ENCODE measurements at regions not wholly inside any gene's neighbourhood (a gene's known extent, or its start where the extent isn't known, plus 50 kb on each side); places are given as distances from the start of the nearest gene placed in this dataset.

DNA sequence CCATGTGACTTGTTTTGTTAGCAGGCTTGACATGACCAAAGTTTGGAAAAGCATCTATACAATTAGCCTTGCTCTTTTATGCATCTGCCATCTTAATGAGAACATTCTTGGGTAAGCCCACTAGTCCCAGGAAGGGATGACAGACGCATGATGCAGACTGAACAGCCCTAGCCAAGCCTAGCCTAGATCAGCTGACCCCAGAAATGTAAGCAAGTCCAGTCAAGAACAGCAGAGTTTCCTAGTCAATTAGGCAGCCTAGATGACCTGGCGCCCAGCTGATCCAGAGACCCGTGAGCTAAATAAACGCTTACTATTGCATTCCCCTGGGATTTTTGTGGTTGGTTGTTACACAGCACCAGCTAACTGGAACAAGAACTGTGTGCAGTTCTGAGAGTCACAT is 457.9 kb downstream of the BCOR start:
- no peak for DNase-seq (ENCODE audit: low read depth)

DNA sequence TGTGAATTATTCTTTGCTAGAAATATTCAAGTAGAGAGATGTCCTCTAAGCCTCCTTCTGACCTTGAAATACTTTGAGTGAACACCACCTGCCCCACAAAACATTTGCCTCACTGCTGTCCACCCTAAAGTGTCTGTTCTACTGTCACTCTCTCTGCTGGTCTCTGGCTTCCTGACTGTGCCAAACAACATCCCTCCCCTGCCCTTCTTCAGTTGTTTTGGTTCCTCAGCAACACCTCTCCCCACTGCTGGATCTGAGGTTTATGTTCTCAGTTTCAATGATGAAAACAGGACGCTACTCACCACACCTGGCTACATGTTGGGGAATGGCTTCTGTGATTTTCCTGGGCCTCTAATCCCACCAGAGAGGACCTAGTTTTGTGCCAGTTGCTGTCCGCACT is 456.9 kb downstream of the BCOR start:
- DNase-seq (ENCODE audit: low read depth) = no peak

DNA sequence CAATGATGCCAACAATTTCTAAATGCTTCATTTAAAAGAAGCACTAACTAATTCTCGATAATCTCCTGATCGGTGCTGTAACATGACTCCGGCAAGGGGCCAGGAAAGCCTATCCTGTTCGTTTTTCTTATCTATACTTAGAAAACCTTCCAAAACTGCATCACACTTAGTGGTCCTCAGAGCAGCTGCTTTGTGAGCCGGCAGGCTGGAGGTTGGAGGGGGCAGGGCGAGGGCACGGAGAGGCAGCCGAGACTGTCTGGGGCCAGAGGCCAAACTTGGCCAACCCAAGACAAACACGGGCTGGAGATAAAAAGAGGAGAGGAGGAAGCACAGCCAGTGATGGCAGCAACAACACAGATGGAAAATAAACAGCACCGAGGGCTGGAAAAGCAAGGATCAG is 455.7 kb downstream of the BCOR start:
- no peak for DNase-seq (ENCODE audit: low read depth)

DNA sequence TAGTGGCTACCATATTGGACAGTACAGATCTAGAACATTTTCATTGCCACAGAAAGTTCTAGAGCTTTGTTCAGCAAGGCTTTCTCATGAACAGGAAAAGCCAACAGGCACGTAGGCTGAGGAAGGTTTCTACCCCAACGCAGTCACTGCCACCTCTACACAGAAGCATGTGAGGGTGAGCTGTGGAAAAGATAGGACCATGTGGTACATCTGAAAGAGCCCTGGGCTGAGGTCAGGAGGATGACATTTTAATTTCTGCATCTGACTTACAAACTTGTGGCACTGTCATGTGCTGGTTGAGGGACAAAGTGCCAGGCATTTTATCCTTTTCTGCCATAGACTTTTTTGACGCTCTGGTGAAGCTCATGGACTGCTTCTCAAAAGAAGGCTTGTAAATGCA is 454.2 kb downstream of the BCOR start:
- DNase-seq (ENCODE audit: low read depth) = no peak

DNA sequence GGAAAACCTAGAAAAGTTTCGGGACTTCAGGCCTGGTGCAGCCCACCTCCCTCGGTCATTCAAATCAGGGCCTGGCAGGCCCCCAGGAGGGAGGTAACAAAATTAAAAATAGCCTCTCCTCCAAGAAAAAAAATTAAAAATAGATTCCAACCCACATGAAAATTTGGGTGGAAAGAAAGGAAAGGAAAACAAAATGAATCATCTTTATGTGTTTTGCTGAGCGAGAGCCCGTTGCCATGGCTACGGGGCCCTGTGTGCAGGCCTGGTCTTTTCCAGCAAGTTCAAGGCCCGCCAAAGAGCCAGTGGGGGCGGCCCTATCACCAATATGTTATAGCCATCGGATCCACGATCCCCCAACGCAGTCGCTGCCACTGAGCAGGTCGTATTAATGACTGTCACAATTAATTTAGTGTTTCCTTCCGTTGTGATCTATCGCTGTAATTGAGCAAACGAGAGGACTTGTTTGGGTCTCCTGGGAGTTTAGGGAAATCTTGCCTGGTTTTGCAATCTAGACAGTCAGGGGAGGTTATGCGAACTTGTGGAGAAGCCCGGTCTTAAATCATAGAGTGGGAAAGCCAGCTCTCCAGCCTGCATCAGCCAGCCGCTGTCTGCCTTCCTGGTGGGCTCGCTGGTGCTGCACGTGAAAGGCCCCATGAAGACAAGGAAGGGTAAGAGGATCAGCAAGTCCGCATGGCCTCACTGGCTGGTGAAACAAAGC is 452.4 kb downstream of the BCOR start:
- no peak for DNase-seq (ENCODE audit: low read depth)

DNA sequence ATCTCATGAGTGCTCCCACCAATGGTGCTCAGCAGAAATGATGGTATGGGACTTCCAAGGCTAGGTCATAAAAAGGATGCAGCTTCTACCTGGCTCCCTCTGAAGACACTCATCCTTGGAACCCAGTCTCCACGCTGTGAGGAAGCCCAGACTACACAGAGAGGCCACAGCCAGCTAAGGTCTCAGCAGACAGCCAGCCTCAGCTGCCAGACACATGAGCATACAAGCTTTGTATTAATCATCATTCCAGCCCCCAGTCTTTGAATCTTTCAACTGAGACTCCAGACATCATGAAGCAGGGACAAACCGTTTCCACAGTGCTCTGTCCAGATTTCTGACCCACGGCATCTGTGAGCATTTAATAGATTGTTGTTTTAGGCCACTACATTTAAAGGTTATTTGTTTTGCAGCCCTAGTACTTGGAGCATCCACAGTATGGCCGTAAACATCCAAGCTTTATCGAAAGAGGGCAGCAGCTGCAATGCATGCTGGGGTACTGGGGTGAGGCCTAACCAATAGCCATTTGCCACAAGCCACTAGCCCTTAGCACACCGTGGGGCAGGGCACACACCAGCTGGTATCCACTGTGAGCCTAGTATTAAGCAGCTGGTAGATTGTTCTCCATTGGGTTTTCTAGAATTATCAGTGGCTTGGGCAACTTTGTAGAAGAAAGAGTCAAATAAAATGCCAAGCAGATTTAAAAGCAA is 449.1 kb downstream of the BCOR start:
- DNase-seq (ENCODE audit: low read depth) = no peak

DNA sequence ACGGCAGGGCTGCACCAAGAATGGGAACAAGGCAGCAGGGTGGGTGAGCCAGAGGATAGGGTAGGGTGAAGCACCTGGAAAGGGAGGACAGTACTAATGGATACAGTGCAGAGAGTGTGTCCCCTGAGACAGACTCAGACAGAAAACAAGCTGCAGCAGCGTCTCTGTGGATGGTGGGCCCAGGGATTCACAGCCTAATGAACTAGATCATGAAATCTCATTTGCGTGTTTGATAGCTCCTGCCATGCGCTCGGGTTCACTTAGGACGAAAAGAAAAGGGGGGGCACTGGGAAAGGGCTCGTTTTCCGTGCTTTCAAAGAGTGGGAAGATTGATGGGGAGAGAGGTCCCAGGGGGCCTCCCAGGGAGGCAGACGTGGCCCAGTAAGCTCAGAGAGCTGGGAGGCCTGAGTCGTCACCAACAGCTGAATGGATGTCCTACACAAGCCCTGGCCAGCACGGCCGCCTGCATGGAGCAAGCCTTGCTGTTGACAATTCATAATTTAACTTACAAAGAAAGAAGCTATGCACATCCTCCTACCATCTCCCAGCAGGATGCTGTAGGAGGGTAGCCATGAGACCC is 446.9 kb downstream of the BCOR start:
- DNase-seq (ENCODE audit: low read depth) = no peak

DNA sequence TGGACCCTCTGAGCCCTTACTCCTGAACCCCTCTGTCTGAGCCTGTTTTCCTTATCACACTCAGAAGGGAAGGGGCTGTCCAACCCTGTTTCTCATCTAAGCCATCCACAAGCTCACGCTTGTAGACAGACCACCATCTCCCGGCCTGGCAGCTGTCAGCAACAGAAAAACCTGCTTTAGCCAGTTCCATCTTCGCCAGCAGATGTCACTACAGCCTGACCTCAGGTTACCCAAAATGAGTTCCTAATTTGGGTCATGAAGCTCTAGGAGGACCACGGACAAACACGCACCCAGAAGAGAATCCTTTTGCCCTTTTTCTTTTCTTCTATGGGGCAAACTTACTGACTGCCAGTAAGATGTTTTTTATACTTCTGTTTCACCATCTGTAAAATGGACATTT is 445.4 kb downstream of the BCOR start:
- DNase-seq (ENCODE audit: low read depth) = no peak

DNA sequence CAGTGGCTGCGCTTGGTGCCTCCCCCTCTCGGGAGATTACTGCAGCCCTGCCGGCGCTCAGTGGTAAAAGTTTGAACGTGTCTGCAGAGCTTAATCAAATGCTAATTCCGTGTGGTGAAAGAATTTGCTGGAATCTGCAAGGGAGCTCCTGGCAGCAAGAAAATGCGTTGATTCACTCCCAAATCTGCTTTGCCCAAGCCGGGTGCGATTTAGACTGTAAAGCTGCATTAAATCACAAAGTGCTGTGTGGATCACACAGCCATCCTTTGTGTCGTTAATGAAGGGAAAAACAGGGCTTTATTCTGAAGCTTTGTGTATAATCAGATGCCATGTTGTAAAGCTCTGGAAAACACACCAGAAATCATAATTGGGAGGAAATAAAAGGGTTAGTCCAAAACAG is 444.1 kb downstream of the BCOR start:
- no peak for DNase-seq (ENCODE audit: low read depth)

DNA sequence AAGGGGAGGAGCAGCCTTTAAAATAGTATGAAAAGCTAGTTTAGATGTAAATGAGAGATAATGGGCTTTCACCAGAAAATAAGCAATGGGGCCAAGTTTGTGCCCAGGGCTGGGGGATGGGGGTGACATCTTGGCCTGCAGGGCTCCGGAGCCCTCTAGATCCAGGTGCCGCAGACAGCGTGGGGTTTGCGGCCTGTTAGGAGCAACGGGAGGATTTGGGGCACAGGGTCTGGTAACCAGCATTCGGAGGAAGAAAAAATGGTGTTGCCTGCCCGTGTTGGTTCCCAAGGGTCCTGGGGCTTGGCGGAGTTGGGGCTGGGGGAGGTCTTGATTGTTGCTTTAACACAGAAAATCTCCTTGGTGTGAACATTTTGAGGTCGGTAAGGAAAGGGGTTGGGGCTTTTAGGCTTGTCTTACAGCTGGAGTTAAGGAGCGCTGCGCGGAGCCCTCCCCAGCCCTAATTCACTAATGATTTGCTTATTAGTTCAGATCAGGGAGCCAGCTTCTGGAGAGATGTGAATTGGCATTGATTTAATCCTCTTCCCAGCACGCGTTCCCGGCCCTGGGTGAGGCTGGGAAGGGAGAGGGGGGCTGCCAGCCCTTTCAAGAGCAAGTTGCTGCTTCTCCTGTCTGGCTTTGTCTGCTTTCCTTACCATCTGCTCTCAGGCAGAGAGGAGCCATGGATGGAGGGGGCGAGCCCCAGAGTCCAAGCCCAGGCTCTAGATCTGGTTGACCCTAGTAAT is 443.4 kb downstream of the BCOR start:
- DNase-seq (ENCODE audit: low read depth) = no peak

DNA sequence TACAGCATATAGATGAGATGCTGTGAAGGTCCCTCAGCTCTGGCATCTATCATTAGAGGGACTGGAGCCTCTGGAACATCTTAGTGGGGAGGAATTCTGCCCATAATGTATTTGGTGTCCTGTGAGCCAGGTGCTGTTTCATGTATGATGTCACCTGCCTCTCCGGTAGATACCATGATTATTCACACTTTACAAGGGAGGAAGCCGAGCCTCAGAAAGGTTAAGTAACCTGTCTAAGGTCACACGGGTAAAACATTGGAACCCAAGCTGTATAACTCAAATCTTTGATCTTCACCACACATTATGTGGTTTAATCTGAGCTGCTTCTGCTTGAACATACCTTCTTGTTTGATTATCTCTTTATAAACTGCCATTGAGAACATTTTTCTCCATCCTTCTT is 442.8 kb downstream of the BCOR start:
- DNase-seq (ENCODE audit: low read depth) = no peak

DNA sequence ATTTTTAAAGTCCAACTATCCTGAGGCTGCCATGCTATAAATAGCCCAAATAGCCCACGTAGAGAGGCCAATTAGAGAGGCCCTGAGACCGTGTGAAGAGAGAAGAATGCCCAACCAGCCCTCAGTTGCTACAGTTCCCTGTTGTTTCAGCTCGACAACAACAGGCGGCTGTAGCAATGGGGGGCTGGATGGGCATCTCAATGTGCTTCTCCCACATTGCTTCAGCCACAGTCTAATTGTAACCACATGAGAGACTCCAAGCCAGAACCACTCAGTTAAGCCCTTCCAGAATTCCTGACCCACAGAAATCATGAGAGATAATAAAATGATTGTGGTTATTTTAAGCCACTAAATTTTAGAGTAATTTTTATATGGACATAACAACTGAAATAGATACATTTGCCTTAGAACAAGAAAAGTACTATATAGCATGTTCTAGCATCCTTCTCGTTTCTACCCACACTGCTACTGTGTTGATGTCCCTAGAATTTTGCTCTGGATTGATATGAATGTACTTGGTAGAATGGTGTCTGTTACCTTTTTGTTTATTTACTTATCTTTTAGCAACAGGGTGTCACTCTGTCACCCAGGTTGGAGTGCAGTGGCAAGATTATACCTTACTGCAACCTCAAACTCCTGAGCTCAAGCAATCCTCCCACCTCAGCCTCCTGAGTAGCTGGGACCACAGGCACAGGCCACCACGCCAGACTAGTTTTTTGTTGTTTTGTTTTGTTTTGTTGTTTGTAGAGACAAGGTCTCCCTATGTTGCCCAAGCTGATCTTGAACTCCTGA is 436.4 kb downstream of the BCOR start:
- DNase-seq (ENCODE audit: low read depth) = no peak

DNA sequence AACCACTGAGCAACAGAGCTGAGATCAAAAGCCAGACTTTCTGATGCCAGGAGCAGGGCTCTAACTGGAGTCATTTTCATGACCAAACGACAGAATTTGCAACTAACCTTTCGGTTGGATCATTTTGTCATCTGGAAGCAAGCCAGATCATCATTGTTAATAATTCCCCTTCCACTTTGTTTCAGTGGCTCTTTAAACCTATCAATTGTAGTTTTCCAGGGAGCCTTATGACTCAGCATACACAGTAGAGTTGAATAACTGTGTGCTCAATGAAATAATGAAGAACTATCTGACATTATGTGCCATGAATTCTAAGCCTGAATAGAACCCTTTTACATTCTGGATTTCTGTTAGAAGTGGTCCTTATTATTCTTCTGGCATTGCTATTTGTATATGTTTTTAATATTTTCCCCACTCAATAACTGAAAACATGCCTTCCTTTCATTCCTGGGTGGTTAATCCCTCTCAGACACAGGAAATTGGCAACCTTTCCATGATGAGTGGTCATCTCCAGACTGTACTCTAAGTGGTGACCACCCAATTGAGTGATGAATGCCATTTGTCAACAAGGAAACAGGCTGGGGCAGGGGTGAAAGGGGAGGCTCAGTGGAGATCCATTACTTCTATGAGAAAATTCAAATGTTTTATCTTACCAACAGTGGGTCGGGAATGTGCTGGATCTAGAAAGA is 431.8 kb downstream of the BCOR start:
- no peak for DNase-seq (ENCODE audit: low read depth)

DNA sequence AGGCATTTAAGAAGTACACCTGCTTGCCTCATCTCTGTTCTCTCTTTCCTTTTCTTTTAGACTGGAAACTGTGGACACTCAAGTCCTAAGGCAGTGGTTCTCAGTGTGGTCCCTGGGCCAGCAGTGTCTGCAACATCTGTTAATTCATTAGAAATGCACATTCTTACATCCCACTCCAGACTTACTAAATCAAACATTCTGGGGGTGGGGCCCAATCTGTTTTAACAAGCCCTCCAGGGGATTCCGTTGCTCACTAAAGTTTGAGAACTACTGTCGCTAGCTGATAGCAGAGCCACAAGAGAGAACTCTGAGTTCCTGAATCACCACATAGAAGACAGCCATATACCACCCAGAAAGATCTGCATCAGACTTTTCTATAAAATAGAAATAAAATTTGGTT is 430.6 kb downstream of the BCOR start:
- no peak for DNase-seq (ENCODE audit: low read depth)

DNA sequence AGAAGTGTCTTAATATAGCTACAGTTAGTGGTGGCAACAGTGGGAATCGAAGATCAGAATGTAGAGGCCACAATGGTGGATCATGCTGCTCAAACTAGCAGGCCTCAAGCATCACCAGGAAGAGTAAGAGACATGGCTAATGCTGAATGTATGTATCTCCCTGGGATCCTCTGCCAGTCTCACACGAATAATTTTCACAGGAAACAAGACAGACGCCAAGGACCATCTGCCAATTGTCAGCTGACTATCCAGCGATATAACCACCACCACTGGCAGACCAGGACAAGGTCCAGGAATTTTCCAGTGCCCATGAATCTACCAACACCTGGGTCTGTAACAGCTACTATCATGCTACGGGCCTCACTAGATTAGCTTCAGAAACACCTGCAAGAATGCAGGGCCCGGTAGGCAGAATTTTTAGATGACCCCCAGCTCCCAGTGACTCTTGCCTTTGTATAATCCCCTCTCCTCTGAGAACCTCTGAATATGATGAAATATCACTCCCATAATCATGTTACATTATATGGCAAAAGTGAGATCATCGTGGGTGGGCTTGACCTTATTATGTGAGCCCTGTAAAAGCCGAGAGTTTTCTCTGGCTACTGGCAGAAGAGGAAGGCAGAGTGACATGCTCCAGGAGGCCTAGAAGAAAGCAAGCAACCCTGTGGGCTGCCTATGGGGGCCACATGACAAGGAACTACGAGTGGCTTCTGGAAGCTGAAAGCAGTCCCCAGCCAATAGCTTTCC is 429.8 kb downstream of the BCOR start:
- DNase-seq (ENCODE audit: low read depth) = no peak

DNA sequence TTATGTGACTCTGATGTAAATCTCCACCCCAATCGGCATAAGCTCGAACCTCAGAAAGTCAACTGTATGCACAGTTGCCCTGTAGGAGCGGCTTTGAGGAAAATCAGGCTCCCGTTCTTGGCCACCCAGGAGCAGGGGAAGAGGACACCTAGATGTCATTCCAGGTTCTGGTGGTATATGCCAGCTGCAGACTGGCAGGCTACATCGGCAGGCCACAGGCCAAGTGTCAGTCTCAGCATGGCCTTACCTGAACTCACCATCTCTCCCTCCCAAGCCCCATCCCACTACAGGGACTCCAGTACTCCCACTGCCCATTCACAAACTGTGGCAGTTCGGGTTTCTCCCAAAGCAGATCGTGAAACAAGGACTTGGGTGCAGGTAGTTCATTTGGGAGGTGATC is 428.1 kb downstream of the BCOR start:
- no peak for DNase-seq (ENCODE audit: low read depth)

DNA sequence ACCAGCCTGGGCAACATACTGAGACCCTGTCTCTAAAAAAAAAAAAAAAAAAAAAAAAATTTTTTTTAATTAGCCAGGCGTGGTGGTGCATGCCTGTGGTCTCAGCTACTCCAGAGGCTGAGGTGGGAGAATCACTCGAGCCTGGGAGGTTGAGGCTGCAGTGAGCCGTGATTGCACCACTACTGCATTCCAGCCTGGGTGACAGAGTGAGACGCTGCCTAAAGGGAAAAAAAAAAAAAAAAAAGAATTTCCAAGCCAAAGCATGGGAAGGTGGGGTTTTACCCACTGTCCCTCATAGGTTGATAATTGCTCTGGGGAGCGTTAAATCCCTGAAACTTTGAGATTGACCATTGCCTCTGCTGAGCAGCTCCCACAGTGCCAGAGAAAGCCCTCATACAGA is 427.5 kb downstream of the BCOR start:
- no peak for DNase-seq (ENCODE audit: low read depth)

DNA sequence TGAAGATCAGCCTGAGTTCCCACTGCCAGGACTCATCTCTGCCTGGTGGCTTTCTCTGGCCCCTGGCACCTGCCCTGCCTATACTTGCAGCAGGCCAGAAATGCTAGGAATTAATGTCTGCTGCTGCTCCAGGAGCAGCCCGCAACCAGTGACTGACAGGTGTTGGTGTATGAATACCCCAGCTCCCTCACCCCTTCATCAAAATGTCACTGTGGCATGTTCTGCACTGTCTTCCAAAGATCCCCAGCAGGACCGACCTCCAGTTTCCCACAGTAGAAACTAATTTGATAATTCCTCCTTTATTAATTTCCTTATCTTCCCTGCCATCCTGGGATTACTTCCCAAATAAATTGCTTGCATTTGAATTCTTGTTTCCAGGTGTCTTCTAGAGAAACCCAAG is 425.4 kb downstream of the BCOR start:
- no peak for DNase-seq (ENCODE audit: low read depth)

DNA sequence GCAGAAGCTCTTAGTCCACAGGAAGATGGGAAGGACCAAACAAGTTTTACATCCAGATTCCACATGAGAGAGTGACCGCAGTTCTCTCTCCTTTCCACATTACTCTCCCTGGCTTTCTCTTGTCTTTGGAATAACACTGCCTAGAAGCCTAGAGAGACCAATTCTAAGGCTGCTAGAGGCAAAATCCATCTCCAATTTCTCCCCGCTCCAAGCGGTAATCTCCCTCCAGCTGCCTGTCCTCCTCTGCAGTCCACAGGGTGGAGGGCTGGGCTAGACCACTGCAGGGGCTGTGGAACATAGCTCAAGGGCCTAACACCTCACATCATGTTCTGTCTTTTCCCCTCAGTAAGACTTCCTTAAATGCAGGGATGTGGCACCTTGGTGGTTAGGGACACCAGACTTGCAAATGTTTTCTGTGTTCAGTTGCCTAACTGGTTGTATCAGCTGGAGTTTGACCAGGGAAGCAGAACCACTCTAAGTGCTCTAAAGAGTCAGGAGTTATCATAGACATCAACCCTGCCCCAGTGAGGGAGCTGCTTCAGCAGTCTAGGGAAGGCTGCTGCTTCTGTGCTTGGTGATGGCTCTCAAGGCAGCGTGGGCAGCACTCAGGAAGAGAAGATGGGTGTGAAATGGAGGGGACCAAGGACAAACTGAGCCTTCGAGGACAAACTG is 423.1 kb downstream of the BCOR start:
- no peak for DNase-seq (ENCODE audit: low read depth)

DNA sequence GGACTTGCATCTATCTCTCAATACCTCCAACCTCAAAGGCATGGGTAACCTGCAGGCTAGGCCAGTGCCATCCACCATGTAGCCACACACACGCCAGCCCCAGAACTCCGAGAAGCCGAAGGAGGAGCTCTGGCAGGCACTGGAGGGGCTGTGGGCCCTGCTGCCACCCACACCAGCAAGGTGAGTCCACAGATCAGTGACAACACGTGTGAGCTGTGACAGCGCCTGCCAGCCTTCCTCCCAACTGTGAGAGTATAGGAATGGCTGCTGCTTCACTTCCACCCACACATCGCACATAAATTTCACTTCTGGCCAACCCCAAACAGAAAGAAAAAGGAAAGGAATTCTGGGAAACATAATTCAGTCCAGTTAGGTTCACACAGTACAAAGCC is 422.6 kb downstream of the BCOR start:
- no peak for DNase-seq (ENCODE audit: low read depth)
